K562 (cell line): ENCODE measurements at regions not wholly inside any gene's neighbourhood (a gene's known extent, or its start where the extent isn't known, plus 50 kb on each side); places are given as distances from the start of the nearest gene placed in this dataset.

ENCODE experiments used
- ATAC-seq: fragments of 200-7000 bp; cut with Tn5 transposase; 3 replicates; pipeline ENCODE4 v1.9.1; 2020; ENCODE audit warnings: moderate library complexity
- BruUV-seq: library from RNA; stranded (reverse); fragments of 400-500 nt; replicated peaks from 2 replicates; lab custom pipeline; 2021; lab: Mats Ljungman, UMichigan
- CTCF ChIA-PET: fragments of 300-600 bp; formaldehyde crosslinking; extraction: SDS; loops from one replicate; lab custom pipeline; 2021; ENCODE audit warnings: low intra/inter-chr PET ratio; lab: Yijun Ruan, JAX
- POLR2A ChIA-PET: fragments of 300-600, 350-650 bp; sonication (Branson Sonifier 250); formaldehyde crosslinking; extraction: SDS; loops from one replicate; lab custom pipeline; 2021; ENCODE audit warnings: antibody characterized with exemption, inconsistent platforms; lab: Yijun Ruan, JAX
- DNase-seq, 4 experiments: peaks; one replicate each; pipeline versions ENCODE4 v3.0.0 to v3.0.0-alpha.2; 2011 to 2018; ENCODE audit warnings: low spot score in 3 of 4, mixed read lengths in 3 of 4; ENCODE audit errors: extremely low read depth in 1 of 4
- FAIRE-seq: peaks from 2 replicates; lab custom pipeline; 2011; peaks lifted over from hg19 to GRCh38; lab: Jason Lieb, UNC
- H2AFZ ChIP-seq: 2 replicates; pipeline ENCODE4 v1.6.0; 2011; ENCODE audit warnings: low read depth, low read length, control low read depth, inconsistent platforms
- H3K27ac ChIP-seq: fragments of 200-600 bp; 3 replicates; pipeline ENCODE4 v1.8.0; 2011; ENCODE audit warnings: low read depth, mild to moderate bottlenecking, control low read depth, inconsistent platforms, low read length, moderate library complexity, mixed read lengths; ENCODE audit errors: extremely low read depth
- H3K27me3 ChIP-seq, 2 experiments: fragments of 300-600 bp in 1 of 2; 2 replicates in 1 of 2; 3 replicates in 1 of 2; pipeline versions ENCODE4 v1.6.0 to v1.8.0; 2011; ENCODE audit warnings: inconsistent platforms in 2 of 2, low read length in 2 of 2, mild to moderate bottlenecking in 1 of 2, mixed read lengths in 1 of 2, moderate library complexity in 1 of 2; ENCODE audit not compliant: control insufficient read depth in 2 of 2, insufficient read depth in 2 of 2
- H3K36me3 ChIP-seq: fragments of 300-600 bp; 3 replicates; pipeline ENCODE4 v1.8.0; 2011; ENCODE audit warnings: mild to moderate bottlenecking, low read length, inconsistent platforms; ENCODE audit not compliant: control insufficient read depth, insufficient read depth
- H3K4me1 ChIP-seq, 2 experiments: fragments of 200-600 bp in 1 of 2; replicated peaks in 1 of 2; 2 replicates in 1 of 2; 3 replicates in 1 of 2; pipeline versions ENCODE4 v1.5.1 to v1.8.0; 2011; ENCODE audit warnings: inconsistent platforms in 2 of 2, low read length in 2 of 2, mild to moderate bottlenecking in 1 of 2, mixed read lengths in 1 of 2, moderate library complexity in 1 of 2; ENCODE audit not compliant: control insufficient read depth in 2 of 2, insufficient read depth in 2 of 2
- H3K4me2 ChIP-seq: 2 replicates; pipeline ENCODE4 v1.6.1; 2011; ENCODE audit warnings: low read length, control low read depth, inconsistent platforms, mixed read lengths; ENCODE audit not compliant: insufficient read depth
- H3K4me3 ChIP-seq: fragments of 200-600 bp; sonication (generic), shearing (Covaris generic); 2 replicates; pipeline ENCODE4 v1.5.1; 2016; ENCODE audit warnings: control low read depth, inconsistent platforms
- H3K79me2 ChIP-seq: fragments of 200-600 bp; 3 replicates; pipeline ENCODE4 v1.8.0; 2011; ENCODE audit warnings: low read length, inconsistent platforms; ENCODE audit not compliant: control insufficient read depth, insufficient read depth
- H3K9ac ChIP-seq, 2 experiments: 2 replicates each; pipeline versions ENCODE4 v1.6.0 to v1.6.1; 2011; ENCODE audit warnings: low read depth in 2 of 2, low read length in 2 of 2, control low read depth in 1 of 2, inconsistent platforms in 1 of 2, mild to moderate bottlenecking in 1 of 2, mixed read lengths in 1 of 2; ENCODE audit not compliant: insufficient read depth in 1 of 2
- H3K9me1 ChIP-seq: one replicate; pipeline ENCODE4 v1.6.0; 2011; ENCODE audit warnings: inconsistent platforms, mild to moderate bottlenecking, low read length, moderate library complexity; ENCODE audit not compliant: control insufficient read depth, insufficient read depth
- H3K9me3 ChIP-seq: replicated peaks from 2 replicates; pipeline ENCODE4 v1.5.1; 2011; ENCODE audit warnings: low read depth, low read length, inconsistent platforms; ENCODE audit not compliant: control insufficient read depth, insufficient read depth
- H4K20me1 ChIP-seq: replicated peaks from 2 replicates; pipeline ENCODE4 v1.6.1; 2011; ENCODE audit warnings: low read length, inconsistent platforms, mixed read lengths; ENCODE audit not compliant: control insufficient read depth, insufficient read depth
- CHD4 ChIP-seq: fragments of 200-600 bp; sonication (generic); IDR thresholded peaks from 3 replicates; pipeline ENCODE4 v1.6.1; 2012; ENCODE audit warnings: low read depth, mild to moderate bottlenecking, mixed read lengths, low read length, inconsistent platforms; ENCODE audit not compliant: insufficient read depth, insufficient replicate concordance, poor library complexity, severe bottlenecking
- ETS2 ChIP-seq: IDR thresholded peaks from 2 replicates; pipeline ENCODE4 v1.6.1; 2016; ENCODE audit warnings: borderline replicate concordance, missing genetic modification characterization, mild to moderate bottlenecking, moderate library complexity, missing compliant biosample characterization; ENCODE audit not compliant: poor library complexity, severe bottlenecking
- EZH2 ChIP-seq: IDR thresholded peaks from 2 replicates; pipeline ENCODE4 v1.6.1; 2012; ENCODE audit warnings: low read depth, mild to moderate bottlenecking, inconsistent platforms, low read length, borderline replicate concordance
- HNRNPK ChIP-seq: fragments of 200-400 bp; formaldehyde crosslinking; IDR thresholded peaks from one replicate; pipeline ENCODE4 v1.6.1; 2018; ENCODE audit warnings: mild to moderate bottlenecking, low read depth, low read length; ENCODE audit not compliant: poor library complexity, severe bottlenecking
- JUNB ChIP-seq: fragments of 450-650 bp; formaldehyde crosslinking; conservative IDR thresholded peaks from 2 replicates; pipeline ENCODE4 v1.4.0; 2020; ENCODE audit warnings: mild to moderate bottlenecking
- MEIS2 ChIP-seq: fragments of 450-650 bp; IDR thresholded peaks from 2 replicates; pipeline ENCODE4 v1.6.1; 2014; ENCODE audit warnings: mild to moderate bottlenecking; ENCODE audit not compliant: partially characterized antibody
- NFE2 ChIP-seq: IDR thresholded peaks from 2 replicates; pipeline ENCODE4 v1.6.1; 2014; ENCODE audit warnings: antibody characterized with exemption, low read depth
- POLR2AphosphoS5 ChIP-seq: IDR thresholded peaks from 2 replicates; pipeline ENCODE4 v1.6.1; 2011; ENCODE audit warnings: mild to moderate bottlenecking, low read depth, low read length, moderate library complexity; ENCODE audit not compliant: control insufficient read depth, insufficient read depth
- POLR2H ChIP-seq: IDR thresholded peaks from 2 replicates; pipeline ENCODE4 v1.6.1; 2016; ENCODE audit warnings: missing genetic modification characterization, low read depth, mild to moderate bottlenecking, control low read depth, missing compliant biosample characterization, moderate library complexity
- RNF219 ChIP-seq: fragments of 250-450 bp; sonication (Bioruptor Pico); IDR thresholded peaks from 2 replicates; pipeline ENCODE4 v1.5.0; 2022; ENCODE audit warnings: mild to moderate bottlenecking
- TRIM25 ChIP-seq: fragments of 450-650 bp; IDR thresholded peaks from 2 replicates; pipeline ENCODE4 v1.7.0; 2016; ENCODE audit warnings: borderline replicate concordance
- ZBTB5 ChIP-seq: fragments of 450-650 bp; IDR thresholded peaks from 2 replicates; pipeline ENCODE4 v1.6.1; 2017; ENCODE audit warnings: antibody characterized with exemption
- ZNF133 ChIP-seq: fragments of 250-450 bp; sonication (Bioruptor Pico); IDR thresholded peaks from 2 replicates; pipeline ENCODE4 v1.4.0; 2020; ENCODE audit warnings: mild to moderate bottlenecking
- ZNF253 ChIP-seq: fragments of 250-450 bp; sonication (Bioruptor Pico); conservative IDR thresholded peaks from 2 replicates; pipeline ENCODE4 v1.6.1; 2021; ENCODE audit warnings: mild to moderate bottlenecking
- ZNF408 ChIP-seq: fragments of 250-450 bp; sonication (Bioruptor Pico); IDR thresholded peaks from 2 replicates; pipeline ENCODE4 v1.4.0; 2020; ENCODE audit warnings: low read depth, mild to moderate bottlenecking, moderate library complexity
- ZNF449 ChIP-seq: fragments of 250-450 bp; sonication (Bioruptor Pico); IDR thresholded peaks from 2 replicates; pipeline ENCODE4 v1.8.0; 2022; ENCODE audit warnings: moderate library complexity, mild to moderate bottlenecking, inconsistent platforms
- WGBS: fragments of 100-300 bp; shearing (Covaris generic); methylation state at CpG from one replicate; pipeline ENCODE4 v1.1.6; 2016; ENCODE audit warnings: low coverage, mixed read lengths; ENCODE audit not compliant: insufficient coverage; ENCODE audit errors: missing lambda C conversion rate; 5-methylcytosine and 5-hydroxymethylcytosine counted together
- in situ Hi-C: fragments of 300-500 bp; cut with MboI; formaldehyde crosslinking; loops from 4 replicates; pipeline ENCODE4 v1.15.0; 2018; ENCODE audit warnings: inconsistent platforms, mixed read lengths
- intact Hi-C: fragments of 100-400 bp; cut with micrococcal nuclease; formaldehyde crosslinking; loops from 2 replicates; pipeline ENCODE4 v1.14.2; 2022

- FAIRE-seq (no peak), ATAC-seq (no peak), DNase-seq (no peak)
- H3K9ac ChIP-seq, result no peak overlapping the region
- H4K20me1 ChIP-seq, result no peaks in the 10 kb centered on the region
- no peak overlapping the region for H3K4me3 ChIP-seq
- ChIA-PET CTCF (no interaction called here), POLR2A (interaction anchor here (0.8 kb wide), 1 partner anchor 15 kb away, joined by 3 read pairs; no protein-coding TSS in a partner anchor)
- no TSS peak for BruUV-seq
- no peaks in the 10 kb centered on the region for H3K79me2 ChIP-seq
- 0% methylated on average over 3 of the region's 3 CpGs for WGBS
- intact Hi-C loops (no loop called here), in situ Hi-C loops (no loop called here)
- no peak overlapping the region for H3K27ac ChIP-seq
- H3K27me3 ChIP-seq, result no peaks in the 10 kb centered on the region
- H3K36me3 ChIP-seq, result no peaks in the 10 kb centered on the region
- H3K9me1 ChIP-seq, result no peaks in the 10 kb centered on the region
- H3K9me3 ChIP-seq, result no peaks in the 10 kb centered on the region
- no peak overlapping the region for H2AFZ ChIP-seq
- no peak overlapping the region for H3K4me2 ChIP-seq
- no peaks in the 10 kb centered on the region for H3K4me1 ChIP-seq
- TF ChIP-seq HNRNPK, result no peak
- TF ChIP-seq NFE2, result no peak
- no peak for TF ChIP-seq ZNF449 (CRISPR knock-in tag)
- no peak for TF ChIP-seq CHD4
- TF ChIP-seq ETS2 (tag), result no peak
- TF ChIP-seq JUNB, result no peak
- no peak for TF ChIP-seq EZH2
- TF ChIP-seq ZNF253 (CRISPR knock-in tag), result no peak
- TF ChIP-seq ZBTB5, result no peak
- TF ChIP-seq TRIM25, result no peak
- no peak for TF ChIP-seq ZNF408 (CRISPR knock-in tag)
- TF ChIP-seq ZNF133 (CRISPR knock-in tag), result no peak
- no peak for TF ChIP-seq POLR2AphosphoS5
- TF ChIP-seq POLR2H, result no peak
- TF ChIP-seq RNF219, result no peak
- TF ChIP-seq MEIS2, result no peak
Measured at GRCh38 chr16:51814617-51815016, 663.5 kb upstream of the SALL1 start.
